Activated naive CD8-positive, alpha-beta T cell treated with anti-CD3 and anti-CD28 coated beads, Interleukin-2, amount 50 U/mL, for 24 hours (primary cell): ENCODE measurements at regions not wholly inside any gene's neighbourhood (a gene's known extent, or its start where the extent isn't known, plus 50 kb on each side); places are given as distances from the start of the nearest gene placed in this dataset.

Experiments used
- ATAC-seq: fragments of 150-1000 bp; cut with Tn5 transposase; one replicate; pipeline ENCODE4 v1.10.0; 2021
- DNase-seq: peaks from one replicate; pipeline ENCODE4 v3.0.0; 2021
- H3K27ac Mint-ChIP-seq: one replicate; pipeline ENCODE4 v1.8.0; 2021; ENCODE audit warnings: mild to moderate bottlenecking, mixed read lengths
- H3K27me3 Mint-ChIP-seq: one replicate; pipeline ENCODE4 v1.8.0; 2021; ENCODE audit warnings: mixed read lengths
- H3K36me3 Mint-ChIP-seq: one replicate; pipeline ENCODE4 v1.8.0; 2021; ENCODE audit warnings: low read depth, mixed read lengths
- H3K4me1 Mint-ChIP-seq: one replicate; pipeline ENCODE4 v1.8.0; 2021; ENCODE audit warnings: mixed read lengths
- H3K4me3 Mint-ChIP-seq: one replicate; pipeline ENCODE4 v1.8.0; 2021; ENCODE audit warnings: mild to moderate bottlenecking, moderate library complexity, mixed read lengths
- H3K9me3 Mint-ChIP-seq: one replicate; pipeline ENCODE4 v1.8.0; 2021; ENCODE audit warnings: mixed read lengths

DNA sequence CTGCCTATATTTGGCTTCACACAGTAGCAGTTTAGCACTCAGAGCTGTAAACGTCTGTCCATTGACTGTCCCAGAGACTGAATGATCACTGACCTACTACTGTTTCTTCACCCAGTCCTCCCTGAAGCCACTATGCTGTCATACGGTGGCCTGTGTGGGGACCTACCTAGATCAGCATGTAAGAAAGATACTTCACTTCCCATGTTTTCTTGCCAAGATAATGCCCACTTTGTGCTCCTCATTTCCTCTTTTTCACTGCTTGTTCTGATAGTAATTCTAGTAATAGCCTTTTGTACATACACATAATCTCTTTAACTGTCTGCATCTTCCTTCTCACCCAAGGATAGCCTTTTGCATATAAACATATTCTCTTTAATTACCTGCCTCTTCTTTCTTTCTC is 109.9 kb upstream of the TIAM2 start:
- no peak overlapping the region for H3K27ac Mint-ChIP-seq
- H3K4me3 Mint-ChIP-seq, result no peak overlapping the region
- no peaks in the 10 kb centered on the region for H3K27me3 Mint-ChIP-seq
- H3K9me3 Mint-ChIP-seq, result no peaks in the 10 kb centered on the region
- no peak for ATAC-seq
- no peak for DNase-seq
- H3K4me1 Mint-ChIP-seq, result peaks cover 2% of the 10 kb centered on the region
- peaks cover 14% of the 10 kb centered on the region for H3K36me3 Mint-ChIP-seq

DNA sequence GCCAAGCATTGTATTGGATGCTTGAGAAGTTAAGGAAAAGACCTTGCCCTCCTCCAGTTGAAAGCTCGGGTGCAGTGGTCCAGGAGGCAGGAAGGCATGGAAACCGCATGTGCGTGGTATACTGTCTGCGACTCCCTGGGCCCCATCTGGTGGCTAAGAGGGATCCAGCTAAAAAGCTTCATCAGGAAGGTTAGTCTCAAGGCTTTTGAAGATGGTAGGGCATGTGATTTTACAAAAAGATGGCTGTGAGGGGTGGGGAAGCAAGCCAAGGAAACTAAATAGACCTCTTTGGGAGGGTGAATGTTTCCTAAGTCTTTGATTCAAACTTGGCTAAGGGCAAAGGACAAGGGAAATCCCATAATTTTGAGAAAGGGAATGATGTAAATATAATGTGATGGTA is 109.1 kb upstream of the TIAM2 start:
- no peaks in the 10 kb centered on the region for H3K27me3 Mint-ChIP-seq

DNA sequence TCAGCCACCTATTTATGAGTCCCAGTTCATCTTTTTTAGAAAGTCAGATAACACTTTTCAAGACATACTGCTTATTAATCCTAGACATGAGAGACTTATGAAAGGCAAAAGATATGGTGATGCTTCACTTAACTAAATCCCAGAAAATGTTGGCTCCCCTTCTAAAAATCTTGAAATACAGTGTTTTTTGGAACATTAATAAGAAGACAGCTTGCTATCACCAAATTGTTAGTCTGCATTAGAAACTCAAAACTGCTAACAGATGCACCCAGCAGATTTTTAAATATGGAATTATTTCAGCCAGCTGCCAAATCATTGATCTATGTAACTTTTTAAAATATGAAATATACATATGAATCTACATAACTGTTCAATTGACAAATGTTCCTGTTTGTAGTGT is 108.6 kb upstream of the TIAM2 start:
- ATAC-seq (no peak), DNase-seq (no peak)
- Mint-ChIP-seq H3K9me3 (no peaks in the 10 kb centered on the region), H3K27ac (no peak overlapping the region), H3K4me1 (peaks cover 9% of the 10 kb centered on the region), H3K36me3 (peaks cover 14% of the 10 kb centered on the region), H3K27me3 (no peaks in the 10 kb centered on the region), H3K4me3 (no peak overlapping the region)

More for the DNA sequence above, 109.1 kb upstream of the TIAM2 start:
- no peak overlapping the region for H3K27ac Mint-ChIP-seq
- ATAC-seq, result no peak
- peaks cover 8% of the 10 kb centered on the region for H3K4me1 Mint-ChIP-seq
- peaks cover 14% of the 10 kb centered on the region for H3K36me3 Mint-ChIP-seq
- no peaks in the 10 kb centered on the region for H3K9me3 Mint-ChIP-seq
- H3K4me3 Mint-ChIP-seq, result no peak overlapping the region
- no peak for DNase-seq

DNA sequence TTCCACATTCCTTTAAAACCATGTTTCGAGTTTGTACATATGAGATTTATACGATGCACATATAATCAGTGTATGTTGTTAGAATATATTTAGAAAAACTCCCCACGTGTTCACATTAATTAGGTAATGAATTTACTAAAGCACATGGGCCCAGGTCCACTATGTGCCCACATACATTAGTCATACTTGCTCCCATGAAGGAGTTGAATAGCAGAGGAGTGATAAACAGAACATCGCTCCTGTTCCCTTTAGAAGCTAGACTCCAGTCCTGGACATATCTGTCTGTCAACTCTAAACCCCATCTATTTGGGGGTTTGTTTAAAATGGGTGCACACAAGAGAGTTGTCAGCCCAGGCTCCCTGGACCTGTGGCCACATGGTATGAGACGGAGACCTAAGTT is 108.1 kb upstream of the TIAM2 start:
- no peaks in the 10 kb centered on the region for H3K9me3 Mint-ChIP-seq
- DNase-seq (no peak), ATAC-seq (no peak)
- H3K36me3 Mint-ChIP-seq, result peaks cover 14% of the 10 kb centered on the region
- H3K27me3 Mint-ChIP-seq, result no peaks in the 10 kb centered on the region
- H3K27ac Mint-ChIP-seq, result no peak overlapping the region
- H3K4me1 Mint-ChIP-seq, result peaks cover 9% of the 10 kb centered on the region
- H3K4me3 Mint-ChIP-seq, result no peak overlapping the region

DNA sequence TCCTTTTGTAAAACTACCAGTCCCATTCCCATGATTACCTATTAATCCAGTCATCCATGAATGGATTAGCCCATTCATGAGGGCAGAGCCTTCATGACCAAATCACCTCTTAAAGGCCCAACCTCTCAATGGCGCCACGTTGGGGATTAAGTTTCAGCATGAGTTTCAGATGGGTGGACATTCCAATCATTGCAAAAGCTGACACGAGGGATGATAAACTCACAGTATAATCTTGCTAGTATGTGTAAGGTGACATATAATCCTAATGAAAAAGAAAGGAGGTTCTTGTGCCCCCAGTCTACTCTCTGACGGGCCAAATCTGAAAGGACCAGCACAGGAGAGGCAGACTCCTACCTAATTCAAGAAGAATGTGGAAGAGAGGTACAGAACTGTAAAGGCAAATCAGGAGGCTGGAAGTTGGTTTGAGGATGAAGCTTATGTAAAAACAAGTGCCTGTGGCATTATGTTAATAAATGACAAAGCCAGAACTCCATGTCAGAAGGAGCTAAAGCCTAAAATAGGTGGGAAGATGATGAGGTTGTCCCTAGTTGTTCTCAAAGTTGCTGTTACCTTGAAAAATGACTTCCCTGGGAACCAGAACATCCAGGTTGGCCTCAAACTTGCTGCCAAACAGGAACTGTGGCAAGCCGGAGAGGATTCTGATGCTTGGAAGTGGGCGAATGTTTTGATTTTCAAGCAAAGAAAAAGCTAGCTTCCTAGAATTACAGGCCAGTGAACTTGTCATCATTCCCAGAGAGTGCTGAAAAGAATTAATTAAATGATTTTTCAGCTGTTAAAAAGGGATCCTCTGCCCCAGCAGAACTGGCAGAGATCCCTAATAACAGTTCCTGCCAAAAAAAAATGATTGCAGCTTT is 106.5 kb upstream of the TIAM2 start:
- Mint-ChIP-seq H3K9me3 (no peaks in the 10 kb centered on the region), H3K27ac (no peak overlapping the region), H3K27me3 (no peaks in the 10 kb centered on the region), H3K36me3 (peaks cover 5% of the 10 kb centered on the region), H3K4me3 (no peak overlapping the region), H3K4me1 (peaks cover 9% of the 10 kb centered on the region)
- DNase-seq (no peak), ATAC-seq (no peak)

DNA sequence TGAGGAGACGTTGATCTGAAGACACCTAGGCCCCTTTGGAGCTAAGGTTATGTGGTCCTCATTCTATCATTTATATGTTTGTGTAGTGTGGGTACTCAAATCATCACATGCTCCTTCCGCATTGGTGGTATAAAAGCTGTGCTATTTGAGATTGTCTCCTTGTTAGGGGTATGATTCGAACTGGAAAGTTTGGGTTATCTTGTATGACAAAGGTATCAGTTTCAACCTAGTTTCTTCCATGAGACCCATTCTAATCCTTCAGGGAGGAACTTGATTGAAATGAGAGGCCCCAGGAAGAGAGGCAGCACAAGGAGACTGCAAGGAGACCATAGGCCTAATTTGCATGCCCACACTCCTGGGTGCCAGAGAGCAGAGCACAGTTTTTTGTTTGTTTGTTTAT is 104.2 kb upstream of the TIAM2 start:
- H3K27ac Mint-ChIP-seq, result peak overlapping the region; percentile 62
- no peaks in the 10 kb centered on the region for H3K9me3 Mint-ChIP-seq

DNA sequence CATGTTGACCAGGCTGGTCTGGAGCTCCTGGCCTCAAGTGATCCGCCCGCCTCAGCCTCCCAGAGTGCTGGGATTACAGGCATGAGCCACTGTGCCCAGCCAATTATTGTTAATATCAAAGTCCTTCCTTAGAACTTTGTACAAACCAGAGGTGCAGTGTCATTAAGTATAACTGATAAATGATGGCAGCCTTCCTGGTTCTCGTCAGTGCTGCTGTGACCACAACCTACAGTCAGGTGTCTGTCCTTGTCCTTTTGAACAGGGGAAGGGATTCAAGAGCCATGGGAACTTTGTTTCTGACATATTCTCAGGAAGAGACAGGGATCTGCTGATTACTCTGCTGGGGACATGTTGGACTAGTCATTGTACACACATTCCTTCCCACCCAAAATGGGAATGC is 103.2 kb upstream of the TIAM2 start:
- ATAC-seq (no peak), DNase-seq (no peak)
- peaks cover 9% of the 10 kb centered on the region for H3K4me1 Mint-ChIP-seq
- H3K36me3 Mint-ChIP-seq, result peaks cover 3% of the 10 kb centered on the region
- H3K27me3 Mint-ChIP-seq, result no peaks in the 10 kb centered on the region
- H3K27ac Mint-ChIP-seq, result no peak overlapping the region
- no peaks in the 10 kb centered on the region for H3K9me3 Mint-ChIP-seq
- no peak overlapping the region for H3K4me3 Mint-ChIP-seq

More for the DNA sequence above, 104.2 kb upstream of the TIAM2 start:
- Mint-ChIP-seq H3K4me1 (peaks cover 9% of the 10 kb centered on the region), H3K27me3 (no peaks in the 10 kb centered on the region), H3K36me3 (peaks cover 3% of the 10 kb centered on the region), H3K4me3 (no peak overlapping the region)
- DNase-seq, result no peak
- ATAC-seq, result peak; percentile 86

DNA sequence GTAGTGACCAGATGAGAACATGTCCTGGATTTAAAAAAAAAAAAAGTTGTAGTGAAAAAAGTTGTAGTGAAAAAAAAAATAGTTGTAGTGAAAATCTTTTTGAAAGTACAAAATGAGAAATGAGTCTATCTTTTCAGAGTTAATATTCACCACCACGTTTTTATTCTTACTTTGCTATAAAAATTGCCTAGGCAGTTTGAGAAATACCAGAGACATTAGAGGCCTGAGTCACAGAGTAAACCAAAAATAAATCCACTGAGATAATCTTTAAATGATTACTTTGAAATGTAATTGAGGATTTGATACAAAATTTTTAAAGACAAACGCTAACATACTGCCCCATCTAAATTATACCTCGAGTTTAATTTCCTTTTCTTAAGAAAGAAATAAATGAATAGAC is 101.2 kb upstream of the TIAM2 start:
- ATAC-seq (no peak), DNase-seq (no peak)
- Mint-ChIP-seq H3K27ac (no peak overlapping the region), H3K36me3 (peaks cover 3% of the 10 kb centered on the region), H3K9me3 (no peaks in the 10 kb centered on the region), H3K4me1 (peaks cover 9% of the 10 kb centered on the region), H3K27me3 (no peaks in the 10 kb centered on the region), H3K4me3 (no peak overlapping the region)

DNA sequence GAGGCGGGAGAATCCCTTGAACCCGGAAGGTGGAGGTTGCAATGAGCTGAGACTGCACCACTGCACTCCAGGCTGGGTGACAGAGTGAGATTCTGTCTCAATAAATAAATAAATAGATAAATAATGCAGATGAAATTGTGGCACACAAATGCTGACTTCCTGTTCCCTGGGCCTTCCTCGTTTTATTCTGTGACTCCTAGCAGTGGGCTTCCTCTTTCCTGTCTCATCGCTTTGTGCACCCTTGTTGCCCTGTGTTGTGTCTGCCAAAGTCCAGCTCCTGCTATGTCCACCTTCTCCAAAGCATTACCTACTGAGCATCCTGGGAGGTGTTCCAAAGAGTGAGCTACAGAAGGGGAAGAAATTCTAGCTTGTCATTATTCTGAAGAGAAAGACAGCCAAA is 100.2 kb upstream of the TIAM2 start:
- Mint-ChIP-seq H3K4me1 (peaks cover 7% of the 10 kb centered on the region), H3K36me3 (no peaks in the 10 kb centered on the region), H3K27me3 (no peaks in the 10 kb centered on the region), H3K27ac (no peak overlapping the region), H3K9me3 (no peaks in the 10 kb centered on the region), H3K4me3 (no peak overlapping the region)
- DNase-seq, result no peak
- no peak for ATAC-seq

DNA sequence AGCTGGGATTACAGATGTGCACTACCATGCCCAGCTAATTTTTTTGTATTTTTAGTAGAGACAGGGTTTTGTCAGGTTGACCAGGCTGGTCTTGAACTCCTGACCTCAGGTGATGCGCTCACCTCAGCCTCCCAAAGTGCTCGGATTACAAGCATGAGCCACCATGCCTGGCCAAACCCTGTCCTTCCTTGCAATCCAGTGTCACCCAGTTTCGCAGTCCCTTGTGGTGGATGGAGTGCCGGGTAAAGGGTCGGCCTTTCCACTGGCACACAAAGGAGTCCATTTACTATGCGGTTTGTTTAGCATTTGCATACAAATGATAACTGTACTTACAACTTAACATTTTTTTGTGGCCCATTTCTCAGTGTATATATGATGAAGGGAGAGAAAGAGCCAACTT is 99.3 kb upstream of the TIAM2 start:
- Mint-ChIP-seq H3K36me3 (no peaks in the 10 kb centered on the region), H3K27ac (no peak overlapping the region), H3K4me1 (peaks cover 3% of the 10 kb centered on the region), H3K27me3 (no peaks in the 10 kb centered on the region), H3K9me3 (no peaks in the 10 kb centered on the region), H3K4me3 (no peak overlapping the region)
- DNase-seq (no peak), ATAC-seq (no peak)

DNA sequence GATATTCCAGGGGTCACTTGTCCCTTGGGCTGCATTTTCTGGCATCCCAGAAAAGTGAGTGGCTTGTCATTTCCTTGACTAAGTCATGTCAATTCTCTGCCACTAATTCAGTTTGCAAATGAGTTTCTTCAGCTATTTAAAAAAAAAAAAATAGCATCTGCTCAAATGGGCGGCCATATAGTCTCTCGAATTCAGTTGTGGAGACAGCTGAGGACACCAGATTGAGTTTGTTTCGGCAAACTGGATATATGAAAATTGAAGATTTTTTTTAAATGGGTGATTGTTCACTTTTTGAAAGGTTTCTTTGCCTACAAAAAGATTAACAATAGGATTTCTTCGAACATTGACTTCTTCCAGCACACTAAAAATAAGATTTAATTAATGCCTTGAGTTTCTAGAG is 96.3 kb upstream of the TIAM2 start:
- H3K36me3 Mint-ChIP-seq, result no peaks in the 10 kb centered on the region
- no peak overlapping the region for H3K4me3 Mint-ChIP-seq
- no peaks in the 10 kb centered on the region for H3K9me3 Mint-ChIP-seq
- no peaks in the 10 kb centered on the region for H3K27me3 Mint-ChIP-seq
- H3K4me1 Mint-ChIP-seq, result no peaks in the 10 kb centered on the region
- ATAC-seq, result no peak
- no peak for DNase-seq
- H3K27ac Mint-ChIP-seq, result no peak overlapping the region

DNA sequence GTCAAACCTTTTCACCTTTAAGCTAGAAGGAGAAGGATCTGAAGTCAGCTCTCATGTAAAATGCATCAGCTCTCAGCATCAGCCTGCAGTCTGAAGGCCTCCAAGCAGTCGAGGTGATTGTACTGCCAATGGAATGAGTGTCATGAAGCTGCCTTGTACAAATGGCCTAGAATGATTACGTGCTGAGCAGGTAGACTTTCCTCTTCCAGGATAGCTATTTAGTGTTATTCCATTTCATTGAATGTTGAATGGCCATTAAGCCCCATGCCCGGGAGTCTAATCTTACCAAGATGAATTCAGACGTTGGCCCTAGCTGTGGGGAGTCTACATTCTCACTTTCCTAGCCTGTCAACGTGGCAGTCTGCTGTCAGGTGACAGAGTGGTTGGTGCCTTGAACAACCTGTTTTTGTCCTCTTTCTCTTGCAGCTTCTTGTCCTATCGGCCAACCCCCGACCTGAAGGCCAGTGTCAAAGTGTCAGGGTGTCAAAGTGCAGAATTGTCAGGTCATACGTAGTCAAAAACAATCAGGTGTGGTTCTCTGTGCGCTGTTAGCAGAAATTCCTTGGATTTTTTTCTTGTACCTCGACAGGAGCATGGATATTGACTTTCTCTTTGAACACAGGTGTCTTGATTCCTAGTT is 95.2 kb upstream of the TIAM2 start:
- H3K36me3 Mint-ChIP-seq, result no peaks in the 10 kb centered on the region
- H3K4me1 Mint-ChIP-seq, result no peaks in the 10 kb centered on the region
- H3K27ac Mint-ChIP-seq, result no peak overlapping the region
- DNase-seq (no peak), ATAC-seq (no peak)
- no peaks in the 10 kb centered on the region for H3K9me3 Mint-ChIP-seq
- H3K27me3 Mint-ChIP-seq, result no peaks in the 10 kb centered on the region
- H3K4me3 Mint-ChIP-seq, result no peak overlapping the region

DNA sequence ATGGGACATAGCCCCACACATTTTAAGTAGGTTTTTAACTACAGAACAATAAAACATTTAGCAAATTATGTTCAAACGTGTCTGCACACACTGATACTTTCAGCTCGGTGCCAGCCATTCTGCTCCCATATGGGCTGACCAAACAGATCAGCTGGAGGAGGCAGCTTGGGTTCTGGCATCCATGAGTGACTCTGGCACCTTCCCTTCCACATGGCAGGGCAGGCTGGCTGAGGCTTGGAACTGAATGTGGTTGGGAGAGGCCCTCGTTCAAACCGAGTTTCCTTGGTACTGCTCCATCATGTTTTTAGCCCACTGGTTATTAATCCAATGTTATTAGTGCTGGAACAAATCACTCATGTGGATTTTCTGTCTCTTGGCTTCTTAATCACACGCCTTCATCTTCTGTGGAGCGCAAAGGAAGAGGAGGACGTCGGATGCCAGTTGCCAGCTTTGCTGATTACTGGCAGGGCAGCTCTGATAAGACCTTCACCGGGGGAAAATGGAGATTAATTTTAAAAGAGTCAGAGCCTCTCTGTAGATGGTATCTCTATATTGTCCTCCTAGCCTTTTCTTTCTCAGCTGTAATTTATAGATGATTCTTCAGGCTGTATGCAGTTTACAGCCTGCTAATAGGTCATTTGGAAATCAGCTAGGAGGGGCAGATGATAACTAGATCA is 93.1 kb upstream of the TIAM2 start:
- H3K36me3 Mint-ChIP-seq, result no peaks in the 10 kb centered on the region

DNA sequence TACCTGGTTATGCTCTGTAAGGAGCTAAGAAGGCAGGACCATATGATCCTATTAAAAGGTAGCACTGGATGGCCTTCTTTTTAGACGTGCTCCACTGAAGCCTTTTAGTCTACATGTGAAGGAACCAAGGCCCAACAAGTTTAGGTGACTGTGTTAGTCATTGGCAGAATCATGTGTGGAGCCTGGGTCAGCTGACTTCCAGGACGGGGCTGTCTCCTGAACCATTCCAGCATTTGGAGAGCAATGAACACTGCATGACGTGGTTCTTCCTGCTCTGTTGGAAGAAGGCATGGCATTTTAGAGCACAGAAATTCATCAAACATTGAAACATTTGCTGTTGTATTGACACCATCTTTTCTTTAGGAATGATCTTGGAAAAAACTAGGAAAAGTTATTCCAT is 87.8 kb upstream of the TIAM2 start:
- Mint-ChIP-seq H3K4me3 (no peak overlapping the region), H3K9me3 (no peaks in the 10 kb centered on the region), H3K27me3 (no peaks in the 10 kb centered on the region), H3K36me3 (no peaks in the 10 kb centered on the region), H3K4me1 (no peaks in the 10 kb centered on the region), H3K27ac (no peak overlapping the region)
- no peak for DNase-seq
- no peak for ATAC-seq

More for the DNA sequence above, 93.1 kb upstream of the TIAM2 start:
- Mint-ChIP-seq H3K4me1 (no peaks in the 10 kb centered on the region), H3K27me3 (no peaks in the 10 kb centered on the region), H3K27ac (no peak overlapping the region), H3K4me3 (no peak overlapping the region), H3K9me3 (no peaks in the 10 kb centered on the region)
- DNase-seq (no peak), ATAC-seq (no peak)

DNA sequence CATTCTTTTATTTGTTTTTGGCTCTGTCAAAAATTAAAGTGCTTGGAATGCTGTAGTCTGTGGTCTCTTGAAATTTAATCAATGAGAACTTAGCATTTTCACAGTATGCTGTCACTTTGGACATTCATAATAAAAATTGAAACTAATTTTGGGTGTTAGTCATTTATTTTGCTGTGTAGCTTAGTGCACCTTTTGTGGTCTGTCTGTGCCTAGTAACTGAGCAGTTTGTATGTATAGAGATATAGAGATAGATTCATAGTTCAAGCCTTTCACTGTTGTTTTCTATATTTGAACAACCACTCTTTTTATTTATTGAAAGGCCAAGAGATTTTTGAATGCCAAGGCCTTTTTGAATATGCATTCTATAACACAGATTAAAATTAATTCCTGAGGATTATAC is 86.4 kb upstream of the TIAM2 start:
- H3K4me3 Mint-ChIP-seq, result no peak overlapping the region

More for the DNA sequence above, 86.4 kb upstream of the TIAM2 start:
- peak; percentile 46 for ATAC-seq
- H3K9me3 Mint-ChIP-seq, result no peaks in the 10 kb centered on the region
- H3K4me1 Mint-ChIP-seq, result no peaks in the 10 kb centered on the region
- DNase-seq, result no peak
- H3K27ac Mint-ChIP-seq, result no peak overlapping the region
- no peaks in the 10 kb centered on the region for H3K27me3 Mint-ChIP-seq
- no peaks in the 10 kb centered on the region for H3K36me3 Mint-ChIP-seq
